Spinal cord (tissue), 9 donors: ENCODE measurements at regions not wholly inside any gene's neighbourhood (a gene's known extent, or its start where the extent isn't known, plus 50 kb on each side); places are given as distances from the start of the nearest gene placed in this dataset.
A peak's percentile ranks its signal among the peaks of the same experiment; 100 is the strongest.
"Not testable (repeated sequence)": the region's sequence is repeated elsewhere in the genome, so short reads cannot be mapped to it uniquely, and the experiment has no call there.

ENCODE experiments used
- DNase-seq, 6 donors: peaks; one replicate each; pipeline versions ENCODE4 v3.0.0 to v3.0.0-alpha.2; 2013 to 2015; ENCODE audit warnings: low spot score in 6 of 6, low read depth in 4 of 6
- H3K27ac ChIP-seq: one replicate; pipeline ENCODE4 v1.5.1; 2013; ENCODE audit warnings: low read depth, low read length, control low read depth
- H3K27me3 ChIP-seq: one replicate; pipeline ENCODE4 v1.6.1; 2013; ENCODE audit warnings: low read length; ENCODE audit not compliant: control insufficient read depth, insufficient read depth
- H3K36me3 ChIP-seq: one replicate; pipeline ENCODE4 v1.6.1; 2013; ENCODE audit warnings: low read length; ENCODE audit not compliant: control insufficient read depth, insufficient read depth
- H3K4me1 ChIP-seq: one replicate; pipeline ENCODE4 v1.6.1; 2013; ENCODE audit warnings: low read length; ENCODE audit not compliant: control insufficient read depth, insufficient read depth
- H3K4me3 ChIP-seq: one replicate; pipeline ENCODE4 v1.5.1; 2013; ENCODE audit warnings: low read depth, low read length, control low read depth
- H3K9me3 ChIP-seq: one replicate; pipeline ENCODE4 v1.6.1; 2013; ENCODE audit warnings: low read length; ENCODE audit not compliant: control insufficient read depth, insufficient read depth
- WGBS: methylation state at CpG from one replicate; pipeline ENCODE4 v1.1.5; 2013; ENCODE audit warnings: missing lambda C conversion rate; ENCODE audit not compliant: insufficient coverage; 5-methylcytosine and 5-hydroxymethylcytosine counted together
- donor health status: healthy.

- not testable (repeated sequence) for H3K4me1 ChIP-seq, H3K27me3 ChIP-seq, H3K9me3 ChIP-seq, H3K27ac ChIP-seq, H3K4me3 ChIP-seq
- WGBS: 13% methylated on average over 5 of the region's 12 CpGs
- H3K36me3 ChIP-seq: peaks cover 12% of the 10 kb centered on the region
- DNase-seq: peak in 2 of 6 donors; percentile 43 to 70
Measured at GRCh38 chr4:3942569-3942971, 176.4 kb downstream of the ADRA2C start.

- H3K4me3 ChIP-seq, H3K27me3 ChIP-seq, H3K4me1 ChIP-seq, H3K9me3 ChIP-seq, DNase-seq, H3K27ac ChIP-seq: not testable (repeated sequence)
- H3K36me3 ChIP-seq: peaks cover 16% of the 10 kb centered on the region
- 81% methylated on average over 6 of the region's 8 CpGs for WGBS
Measured at GRCh38 chr4:3943051-3943450, 176.9 kb downstream of the ADRA2C start.

DNA sequence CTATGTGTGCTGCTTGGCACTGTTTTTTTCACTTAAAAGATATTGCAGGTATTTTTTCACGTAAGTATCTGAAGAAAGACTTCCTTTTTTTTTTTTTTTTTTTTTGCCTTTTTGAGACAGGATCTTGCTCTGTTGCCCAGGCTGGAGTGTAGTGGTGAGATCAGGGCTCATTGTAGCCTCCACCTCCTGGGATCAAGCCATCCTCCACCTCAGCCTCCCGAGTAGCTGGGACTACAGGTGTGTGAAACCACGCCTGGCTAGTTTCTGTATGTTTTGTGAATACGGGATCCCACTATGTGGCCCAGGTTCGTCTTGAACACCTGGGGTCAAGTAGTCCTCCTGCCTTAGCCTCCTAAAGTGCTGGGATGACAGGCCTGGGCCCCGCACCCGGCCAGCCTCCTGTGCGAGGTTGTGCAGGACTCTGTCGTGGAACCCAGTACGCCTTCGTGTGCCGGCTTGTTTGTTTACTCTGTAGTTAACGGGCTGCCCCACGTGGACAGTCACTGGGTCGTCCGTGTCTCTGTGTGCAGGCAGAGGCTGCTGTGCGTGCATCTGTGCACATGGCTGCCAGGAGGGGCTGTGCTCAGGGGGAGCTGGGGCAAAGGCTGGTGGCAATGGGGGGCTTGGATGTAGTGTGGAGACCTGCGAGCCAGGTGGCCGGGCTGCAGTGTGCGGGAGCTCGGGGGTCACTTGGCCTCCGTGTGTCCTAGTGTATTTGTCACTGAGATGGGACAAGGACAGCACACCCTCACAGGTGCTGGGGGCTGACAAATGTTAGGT lies 179.5 kb downstream of the ADRA2C start:
- no peaks in the 10 kb centered on the region for H3K27me3 ChIP-seq
- H3K4me3 ChIP-seq: no peak overlapping the region
- no peak overlapping the region for H3K27ac ChIP-seq
- no peaks in the 10 kb centered on the region for H3K9me3 ChIP-seq
- no peak for DNase-seq
- 88% methylated on average over 18 of the region's 22 CpGs for WGBS
- no peaks in the 10 kb centered on the region for H3K4me1 ChIP-seq
- H3K36me3 ChIP-seq: peaks cover 16% of the 10 kb centered on the region

DNA sequence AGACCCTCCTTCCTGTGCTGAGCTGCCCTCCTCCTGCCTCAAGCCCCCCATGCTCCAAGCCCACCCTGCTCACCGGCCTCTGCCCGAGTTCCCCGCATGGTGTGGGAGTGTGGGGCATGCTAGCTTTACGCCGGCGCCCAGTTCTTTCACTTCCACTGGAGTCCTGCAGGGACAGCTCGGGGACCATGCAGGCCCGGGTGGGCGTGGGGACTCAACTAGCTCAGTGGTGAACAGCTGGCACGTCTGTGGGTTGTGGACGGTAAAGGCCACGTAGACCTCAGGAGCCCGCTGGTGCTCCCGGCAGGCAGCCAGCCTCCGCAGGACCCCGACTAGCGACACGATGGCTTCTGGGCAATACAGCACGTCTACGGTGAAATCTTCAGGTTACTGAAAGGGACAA lies 180.4 kb downstream of the ADRA2C start:
- H3K4me3 ChIP-seq, H3K9me3 ChIP-seq, DNase-seq, H3K27me3 ChIP-seq, H3K4me1 ChIP-seq, H3K27ac ChIP-seq: not testable (repeated sequence)
- H3K36me3 ChIP-seq: peaks cover 16% of the 10 kb centered on the region
- 94% methylated on average over 19 of the region's 20 CpGs for WGBS

GRCh38 chr4:3947761-3948160 lies 181.6 kb downstream of the ADRA2C start:
- not testable (repeated sequence) for H3K4me3 ChIP-seq, DNase-seq, H3K27me3 ChIP-seq, H3K4me1 ChIP-seq, H3K27ac ChIP-seq, H3K9me3 ChIP-seq
- H3K36me3 ChIP-seq: peaks cover 16% of the 10 kb centered on the region
- WGBS: 90% methylated on average over 14 of the region's 21 CpGs

GRCh38 chr4:3948210-3948609 lies 182.0 kb downstream of the ADRA2C start:
- H3K4me1 ChIP-seq, H3K27me3 ChIP-seq, H3K4me3 ChIP-seq, H3K27ac ChIP-seq, H3K9me3 ChIP-seq, DNase-seq: not testable (repeated sequence)
- 97% methylated on average over 5 of the region's 5 CpGs for WGBS
- H3K36me3 ChIP-seq: peaks cover 16% of the 10 kb centered on the region

DNA sequence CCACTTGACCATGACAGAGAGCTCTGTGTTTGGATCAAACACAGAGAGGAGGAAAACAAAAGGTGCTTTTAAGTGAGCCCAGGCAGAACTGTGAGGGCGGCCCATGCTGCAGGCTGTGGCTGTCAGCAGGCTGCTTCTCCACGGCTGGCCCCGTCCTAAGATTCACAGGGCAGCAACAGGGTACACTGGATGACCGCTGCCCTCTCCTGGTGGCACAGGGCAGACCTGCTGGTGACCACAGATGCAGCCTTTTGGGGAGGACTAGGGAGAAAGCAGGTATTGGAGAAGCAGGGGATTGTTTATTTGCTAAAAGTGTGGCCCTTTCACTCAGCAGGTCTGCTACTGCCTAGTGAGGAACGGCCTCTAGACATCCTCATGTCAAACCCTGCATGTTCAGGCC lies 183.7 kb downstream of the ADRA2C start:
- peak in 2 of 6 donors; percentile 35 to 56 for DNase-seq
- not testable (repeated sequence) for H3K9me3 ChIP-seq, H3K27ac ChIP-seq, H3K4me3 ChIP-seq, H3K4me1 ChIP-seq, H3K27me3 ChIP-seq
- peaks cover 16% of the 10 kb centered on the region for H3K36me3 ChIP-seq
- WGBS: 52% methylated on average over 5 of the region's 5 CpGs

- not testable (repeated sequence) for H3K36me3 ChIP-seq, H3K4me3 ChIP-seq, DNase-seq, H3K27ac ChIP-seq, H3K4me1 ChIP-seq, H3K9me3 ChIP-seq, H3K27me3 ChIP-seq
- WGBS: 82% methylated on average over 5 of the region's 9 CpGs
Measured at GRCh38 chr4:3952443-3953139, 186.4 kb downstream of the ADRA2C start.

- peak in 1 of 6 donors; percentile 68 for DNase-seq
- WGBS: 78% methylated on average over 3 of the region's 4 CpGs
- not testable (repeated sequence) for H3K9me3 ChIP-seq
Measured at GRCh38 chr4:3953140-3953489, 186.9 kb downstream of the ADRA2C start.

More at GRCh38 chr4:3953140-3953489, 186.9 kb downstream of the ADRA2C start:
- H3K4me3 ChIP-seq, H3K4me1 ChIP-seq, H3K27me3 ChIP-seq, H3K36me3 ChIP-seq, H3K27ac ChIP-seq: not testable (repeated sequence)
